GM18861 (cell line): ENCODE measurements at regions not wholly inside any gene's neighbourhood (a gene's known extent, or its start where the extent isn't known, plus 50 kb on each side); places are given as distances from the start of the nearest gene placed in this dataset.
"Not testable (repeated sequence)": the region's sequence is repeated elsewhere in the genome, so short reads cannot be mapped to it uniquely, and the experiment has no call there.

Experiments
- ATAC-seq: cut with Tn5 transposase; IDR thresholded peaks from one replicate; pipeline ENCODE4 v1.9.1; 2021; ENCODE audit not compliant: unreplicated experiment

DNA sequence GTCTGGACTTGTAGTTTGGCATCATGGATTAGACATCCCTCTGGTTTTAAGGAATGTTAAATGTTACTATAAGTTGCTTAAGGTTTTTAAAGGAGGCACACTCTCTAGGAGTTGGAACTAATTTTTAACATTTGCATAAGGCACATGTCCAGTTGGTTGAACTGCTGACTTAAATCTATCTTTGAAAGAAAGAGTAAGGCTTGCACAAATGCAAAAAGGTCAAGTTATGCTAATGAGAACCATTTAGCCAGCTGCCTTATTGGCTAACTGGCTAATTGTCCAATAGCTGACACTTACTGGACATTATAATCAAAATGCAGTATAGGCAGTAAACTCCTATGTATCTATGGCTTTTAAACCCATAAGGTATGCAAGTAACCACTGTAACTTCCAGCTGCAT lies 206.1 kb upstream of the TTC29 start:
- no peak for ATAC-seq

DNA sequence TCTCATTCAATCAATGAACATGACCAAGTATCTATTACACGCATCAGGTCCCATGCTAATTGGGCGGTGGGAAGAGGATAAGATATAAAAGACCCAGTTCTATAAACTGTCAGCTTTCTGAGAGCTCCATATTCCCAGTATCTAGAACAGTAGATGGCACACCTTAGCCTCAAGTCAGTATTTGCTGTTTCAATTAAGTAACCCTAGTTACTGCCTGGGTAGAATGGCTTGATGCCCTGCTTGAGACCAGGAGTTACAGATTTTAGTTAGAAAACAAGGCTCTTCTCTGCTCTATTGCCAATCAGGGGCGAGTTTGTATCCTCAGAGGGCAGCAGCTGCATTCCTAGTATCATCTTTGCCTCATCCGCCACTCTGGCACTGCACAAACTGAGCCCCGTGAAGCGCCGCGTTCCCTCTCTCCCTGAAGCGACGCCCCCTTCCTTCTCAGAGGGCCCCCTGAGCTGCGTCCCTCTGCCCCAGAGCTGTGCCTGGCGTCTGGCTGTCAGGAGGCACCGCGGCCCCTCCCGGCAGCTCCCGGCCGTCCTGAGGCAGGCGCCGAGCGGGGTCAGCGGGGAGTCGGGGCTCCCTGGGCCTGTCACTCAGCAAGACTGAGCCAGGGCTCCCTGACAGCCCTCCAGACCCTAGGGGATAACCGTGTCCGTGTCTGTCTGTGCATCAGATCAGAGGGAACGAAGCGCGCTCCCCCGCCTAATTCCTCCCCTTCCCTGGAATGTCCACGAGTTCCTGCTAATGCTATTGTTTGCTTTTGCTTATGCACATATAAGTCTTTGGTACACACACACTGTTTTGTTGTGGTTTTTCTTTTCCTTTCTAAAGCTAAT lies 212.4 kb upstream of the TTC29 start:
- ATAC-seq: no peak

DNA sequence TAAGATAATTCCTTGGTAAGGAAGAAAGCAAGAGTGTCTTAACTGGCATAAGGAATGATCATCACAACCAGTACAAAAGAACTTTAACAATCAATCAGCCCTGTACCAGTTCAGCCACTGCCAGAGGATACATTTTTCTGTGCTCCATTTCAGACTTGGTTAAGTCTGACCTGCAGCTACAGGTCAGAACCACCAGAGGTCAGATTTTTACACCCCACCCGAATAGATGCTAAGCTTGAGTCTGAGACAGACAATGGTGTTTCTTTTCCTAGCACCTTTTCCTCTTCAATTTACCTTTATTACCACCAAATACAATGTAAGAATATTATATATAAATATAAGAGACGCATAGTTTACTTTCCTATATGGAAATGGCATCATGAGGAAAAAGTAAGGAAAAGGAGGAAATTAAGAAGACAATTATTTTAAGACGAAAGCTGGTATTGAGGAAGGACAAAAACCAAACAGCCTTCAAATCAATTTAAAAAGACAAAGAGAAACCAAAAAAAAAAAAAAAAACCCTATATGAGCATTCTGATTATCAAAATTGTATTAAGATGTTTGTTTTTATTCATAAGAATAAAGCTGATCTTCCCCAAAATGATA lies 215.3 kb upstream of the TTC29 start:
- peak; percentile 96 for ATAC-seq

DNA sequence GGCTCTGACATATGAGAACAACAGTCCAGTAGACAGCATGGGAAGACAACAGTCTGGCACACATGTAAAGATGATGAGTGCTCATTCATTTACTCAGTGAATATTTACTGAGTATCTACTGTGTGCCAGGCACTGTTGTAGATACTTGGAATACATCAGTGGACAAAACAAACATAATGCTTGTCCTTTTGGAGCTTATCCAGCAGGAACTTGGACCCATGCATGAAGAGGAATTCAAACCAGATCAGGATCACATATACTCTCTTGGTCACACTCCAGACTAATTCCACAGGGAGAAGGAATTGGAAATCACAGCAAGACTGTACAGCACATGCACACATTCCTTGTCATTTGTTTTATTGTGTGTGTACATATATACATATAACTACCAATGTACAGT lies 217.6 kb upstream of the TTC29 start:
- no peak for ATAC-seq

DNA sequence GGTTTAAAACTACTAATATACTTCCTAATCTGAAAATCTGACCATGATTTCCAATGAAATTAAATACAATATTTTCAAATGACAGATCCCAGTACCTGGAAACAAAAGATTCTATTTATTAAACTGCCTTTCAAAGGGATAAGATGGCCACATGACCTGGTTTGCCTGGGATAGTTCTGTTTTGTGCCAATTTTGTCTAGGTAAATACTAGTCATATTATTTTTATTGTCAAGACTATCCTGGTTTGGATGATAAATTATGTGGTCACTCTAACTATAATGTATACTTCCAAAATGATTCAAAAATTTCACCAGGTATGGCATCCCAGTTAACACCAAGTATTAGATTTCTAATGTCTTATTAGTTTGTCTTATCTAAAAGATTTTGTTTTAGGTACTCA lies 222.5 kb upstream of the TTC29 start:
- not testable (repeated sequence) for ATAC-seq

DNA sequence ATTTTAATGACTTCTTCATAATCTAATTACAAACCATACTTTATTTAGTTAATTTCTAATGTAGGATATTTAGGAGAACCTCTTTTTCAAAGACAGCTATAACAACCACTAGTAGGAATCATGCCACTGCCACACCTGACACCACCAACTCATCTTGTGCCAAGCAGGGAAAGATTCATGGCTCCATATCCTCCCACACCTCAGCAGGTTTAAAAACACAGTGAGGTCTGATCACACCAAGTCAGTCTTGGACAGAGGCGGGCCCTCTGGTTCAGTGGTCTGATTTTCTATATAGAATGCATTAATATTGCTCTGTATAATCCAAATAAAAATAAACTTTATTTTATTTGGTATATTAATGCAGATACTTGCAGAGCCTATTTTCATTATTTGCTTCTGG lies 227.7 kb upstream of the TTC29 start:
- ATAC-seq: no peak

DNA sequence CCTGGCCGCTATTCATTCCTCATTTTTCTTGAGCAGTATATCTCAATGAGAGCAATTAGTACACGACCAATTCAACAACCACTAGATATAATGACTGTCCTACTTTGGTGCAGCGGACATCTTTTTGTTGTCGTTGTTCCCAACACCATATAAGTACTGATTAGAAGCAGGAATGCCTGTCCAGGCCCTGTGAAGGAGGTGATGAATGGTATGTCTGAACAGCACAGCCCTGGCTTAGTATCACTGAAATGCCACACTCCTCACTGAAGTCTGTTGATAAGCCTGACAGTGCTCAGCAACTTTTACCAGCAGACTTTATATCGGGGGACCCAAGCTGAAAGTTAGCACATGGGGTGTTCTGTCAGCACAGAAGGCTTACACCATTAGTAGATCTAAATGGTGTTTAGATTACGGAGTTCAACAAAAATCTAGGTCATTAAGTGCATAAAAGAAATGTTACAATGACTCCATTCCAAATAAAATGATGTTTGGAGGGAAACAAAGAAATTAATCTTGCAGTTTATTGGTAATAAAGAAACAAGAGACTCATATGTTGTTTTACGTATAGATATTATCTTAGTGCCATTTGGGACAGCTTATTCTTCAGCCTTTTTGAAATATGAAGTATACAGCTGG lies 228.3 kb upstream of the TTC29 start:
- no peak for ATAC-seq

DNA sequence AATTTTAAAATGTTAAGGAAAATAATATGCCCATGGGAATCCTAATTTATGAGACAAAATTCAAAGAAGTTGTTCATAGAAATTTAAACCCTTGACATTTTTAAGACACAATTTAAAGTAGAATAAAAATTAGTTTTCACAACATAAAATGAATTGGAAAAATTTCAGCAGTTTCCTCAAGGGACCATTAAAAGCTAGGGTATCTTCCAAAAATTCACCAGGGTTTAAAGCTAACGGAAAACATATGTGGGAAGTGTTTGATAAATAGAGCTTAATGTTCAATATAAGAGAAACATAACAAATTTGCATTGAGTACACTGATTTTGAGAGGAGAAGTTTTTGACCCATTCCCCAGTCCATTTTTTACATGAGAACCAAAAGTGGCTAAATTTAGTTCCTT lies 228.9 kb upstream of the TTC29 start:
- no peak for ATAC-seq

DNA sequence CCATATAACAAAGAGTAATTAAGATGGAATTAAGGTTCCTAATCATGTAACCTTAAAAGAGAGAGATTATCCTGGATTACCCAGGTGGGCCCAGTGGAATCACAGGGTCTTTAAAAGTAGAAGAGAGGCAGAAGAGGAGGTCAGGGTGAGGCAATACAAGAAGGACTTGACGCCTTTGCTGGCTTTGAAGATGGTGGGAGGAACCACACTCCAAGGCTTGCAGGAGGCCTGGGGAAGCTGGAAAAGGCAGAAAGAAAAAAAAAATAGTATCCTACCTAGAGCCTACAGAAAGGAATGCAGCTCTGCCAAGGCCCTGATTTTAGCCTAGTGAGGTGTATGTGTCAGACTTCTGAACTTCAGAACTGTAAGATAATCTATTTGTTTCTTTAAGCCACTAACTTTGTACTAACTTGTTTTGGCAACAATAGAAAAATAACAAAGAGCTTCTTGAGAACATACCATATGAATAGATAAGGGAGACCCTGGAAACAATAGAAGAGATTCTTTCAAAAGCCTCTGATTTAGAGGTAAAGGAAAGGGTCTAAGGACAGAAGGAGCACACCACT lies 229.9 kb upstream of the TTC29 start:
- ATAC-seq: no peak

DNA sequence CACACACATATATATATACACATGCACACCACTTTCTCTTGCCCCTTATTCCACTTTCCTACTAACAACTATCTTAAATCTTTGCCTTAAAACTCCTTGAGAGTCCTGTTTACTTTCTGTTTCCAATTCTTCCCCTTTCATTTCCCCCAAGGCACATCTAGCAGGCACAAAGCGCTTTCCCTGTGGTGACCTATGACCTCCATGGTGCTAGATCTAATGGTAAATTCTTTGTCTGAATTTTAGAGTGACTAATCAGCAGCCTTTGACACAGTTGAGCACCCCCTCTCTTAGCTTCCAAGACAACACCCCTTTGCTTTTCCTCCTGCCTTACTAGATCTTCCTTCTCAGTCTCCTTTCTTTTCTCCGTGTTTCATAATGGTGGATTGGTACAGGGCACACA lies 236.4 kb upstream of the TTC29 start:
- no peak for ATAC-seq

DNA sequence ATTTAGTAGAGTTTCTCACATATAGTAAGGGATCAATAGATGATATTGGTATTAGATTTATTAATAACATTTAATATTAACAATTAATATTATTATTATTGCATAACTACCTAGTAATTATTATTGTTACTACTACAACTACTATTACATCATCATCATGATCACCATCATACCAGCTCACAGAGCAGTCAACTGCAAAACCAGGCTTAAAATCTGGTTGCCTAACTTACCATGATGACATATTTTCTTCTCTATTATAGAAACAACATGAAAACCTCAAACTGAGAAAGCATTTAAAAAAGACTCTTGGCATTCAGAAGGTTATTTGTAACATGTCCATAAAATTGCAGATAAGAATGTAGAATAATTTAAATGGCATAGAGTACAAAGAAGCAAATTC lies 247.0 kb upstream of the TTC29 start:
- ATAC-seq: no peak

DNA sequence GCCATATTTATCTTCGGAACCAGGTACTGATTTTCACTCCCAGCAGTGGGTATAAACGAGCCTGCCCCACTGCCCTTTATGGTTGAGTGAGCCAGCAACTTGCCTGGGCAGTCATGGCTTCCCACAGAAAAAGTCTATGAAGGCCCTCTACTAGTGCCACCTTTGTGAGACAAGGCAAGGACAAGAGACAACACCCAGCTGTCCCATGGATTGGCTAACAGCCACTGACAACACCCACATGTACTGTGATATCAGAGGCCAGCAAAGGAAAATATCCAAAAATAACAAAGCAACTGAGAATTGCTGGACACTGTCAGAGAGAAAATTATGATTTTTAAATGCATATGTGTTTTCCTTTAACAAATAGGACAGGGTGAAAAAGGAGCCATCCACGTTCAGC lies 248.4 kb upstream of the TTC29 start:
- ATAC-seq: no peak

DNA sequence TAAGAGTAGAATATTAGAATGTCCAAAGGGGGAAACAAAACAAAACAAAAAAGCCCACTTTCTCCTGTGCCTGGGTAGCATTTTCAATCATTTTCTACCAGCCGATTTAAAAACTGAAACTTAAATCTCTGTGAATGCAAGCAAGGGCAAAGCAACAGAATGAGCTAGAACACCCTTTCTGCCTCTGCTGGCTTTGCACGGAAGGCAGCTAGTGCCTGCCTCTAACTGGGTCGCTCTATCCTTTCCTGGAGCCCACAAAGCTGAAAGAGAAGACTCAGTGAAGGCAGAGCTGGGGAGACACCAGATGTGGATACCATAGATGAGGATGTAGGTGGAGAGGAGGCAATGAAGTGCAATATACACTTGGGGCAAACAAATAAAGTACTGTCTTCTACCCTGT lies 248.9 kb upstream of the TTC29 start:
- ATAC-seq: no peak

DNA sequence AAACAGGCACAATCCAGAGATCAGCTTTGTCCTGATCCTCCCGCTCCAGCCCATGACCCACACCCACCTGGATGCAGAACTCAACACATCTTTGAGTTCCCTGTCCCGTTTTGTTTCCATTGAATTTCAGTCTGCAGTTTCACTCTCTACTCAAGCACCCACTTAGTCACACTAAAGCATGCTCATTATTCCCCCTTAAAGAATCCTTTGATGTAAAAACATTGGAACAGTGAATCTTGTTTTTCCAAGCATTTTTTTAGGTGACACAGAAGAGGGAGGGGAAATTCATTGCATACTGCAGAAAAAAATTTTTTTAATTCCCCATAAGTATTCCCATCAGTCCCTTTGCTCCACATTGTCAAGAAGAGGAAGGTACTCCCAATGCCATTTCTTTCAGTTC lies 249.7 kb upstream of the TTC29 start:
- ATAC-seq: no peak

DNA sequence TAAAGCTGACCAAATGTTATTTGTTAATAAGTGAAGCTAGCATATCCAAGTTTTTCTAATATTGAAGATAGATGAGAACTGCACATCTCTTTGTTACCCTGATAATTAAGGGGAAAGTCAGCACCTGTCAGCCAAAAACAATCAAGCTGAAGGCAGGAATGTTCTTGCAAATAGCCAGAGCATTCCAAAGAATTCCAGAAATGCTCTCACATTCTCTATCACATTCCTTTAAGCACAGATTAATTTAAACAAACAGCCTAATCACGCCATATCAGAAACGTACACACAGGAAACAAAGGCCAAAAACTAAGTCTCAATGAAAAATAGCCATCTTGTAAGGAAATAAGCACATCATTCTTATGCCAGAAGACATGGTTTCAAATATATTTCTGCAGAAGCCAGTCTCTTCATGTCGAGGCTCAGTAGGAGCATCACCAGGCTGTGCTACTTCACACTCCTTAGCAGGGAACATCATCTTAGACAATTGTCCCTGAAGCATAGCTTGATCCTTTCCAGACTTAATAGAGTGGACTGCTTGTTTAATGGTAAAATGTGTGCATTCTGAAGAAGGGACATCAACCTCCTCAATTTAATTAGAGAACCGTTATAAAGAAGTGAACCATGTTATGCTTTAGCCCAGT lies 252.9 kb upstream of the TTC29 start:
- ATAC-seq: no peak

DNA sequence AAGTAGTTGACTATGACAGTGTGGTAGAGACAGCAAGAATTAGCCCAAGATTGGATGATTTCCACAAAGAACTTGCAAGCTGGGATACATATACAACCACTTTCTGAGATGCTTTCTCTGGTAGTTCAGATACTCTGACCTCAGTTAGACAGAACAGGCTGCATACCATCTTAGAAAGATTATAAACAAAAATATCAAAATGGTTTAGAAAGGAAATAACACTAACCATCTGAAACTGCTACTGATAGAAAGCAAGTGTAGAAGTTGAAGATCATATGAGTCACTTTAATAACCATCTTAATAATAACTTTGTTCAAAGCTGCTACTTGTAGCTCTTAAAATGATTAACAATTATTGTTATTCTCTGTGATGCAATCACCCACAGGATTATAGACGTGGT lies 255.4 kb upstream of the TTC29 start:
- no peak for ATAC-seq

DNA sequence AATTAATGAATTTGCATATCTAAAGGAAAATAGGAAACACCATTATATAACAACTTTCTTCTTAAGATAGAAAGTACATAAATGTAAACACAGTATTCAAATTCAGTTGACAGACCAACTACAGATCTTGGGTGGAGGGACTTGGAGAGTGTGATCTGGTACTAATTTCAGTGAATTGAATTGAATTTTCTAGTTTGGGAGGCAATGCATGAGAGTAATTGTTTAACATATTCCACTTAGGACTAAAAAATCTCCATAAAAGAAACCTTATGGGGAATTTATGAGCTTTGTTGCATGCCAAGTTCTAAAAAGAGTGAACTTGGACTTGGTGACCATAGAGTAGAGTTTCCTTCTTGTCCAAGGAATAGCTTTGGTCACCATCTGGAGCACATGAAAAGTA lies 261.1 kb upstream of the TTC29 start:
- ATAC-seq: no peak

DNA sequence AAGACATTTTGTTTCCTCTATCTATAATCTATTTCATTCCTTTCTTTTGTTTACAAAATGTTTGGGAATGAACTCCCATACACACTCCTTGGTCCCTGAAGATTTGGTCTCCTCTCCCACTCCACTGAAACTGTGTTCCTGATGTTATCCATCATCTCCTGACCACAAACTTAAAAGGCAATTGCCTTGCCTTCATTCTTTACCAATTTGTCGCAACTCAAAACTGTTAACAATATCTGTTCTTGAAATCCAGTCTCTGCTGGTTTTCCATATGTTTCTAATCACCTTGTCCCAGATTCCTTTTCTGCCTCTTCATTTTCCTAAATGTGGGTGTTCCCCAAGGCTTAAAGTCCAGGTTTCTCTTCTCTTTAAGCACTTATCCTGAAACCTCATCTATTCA lies 262.2 kb upstream of the TTC29 start:
- ATAC-seq: no peak

DNA sequence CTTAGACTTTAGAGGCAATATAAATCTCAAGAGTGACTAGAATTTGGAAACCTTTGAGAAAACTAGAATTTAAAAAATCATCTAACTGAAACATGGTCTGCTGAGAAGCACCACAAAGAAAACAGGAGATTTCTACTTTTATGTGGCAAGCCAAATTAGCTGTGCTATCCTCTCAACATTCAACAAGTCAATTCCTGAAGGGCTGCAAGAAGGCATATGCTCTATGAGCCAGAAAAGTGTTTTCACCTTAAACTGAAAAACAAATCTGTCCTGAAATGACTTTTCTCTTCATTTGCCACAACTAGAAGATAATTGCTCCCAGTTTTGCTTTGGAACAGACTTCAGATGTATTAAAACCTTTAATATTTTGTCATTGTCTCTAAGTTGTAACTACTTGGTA lies 263.2 kb upstream of the EDNRA start:
- ATAC-seq: no peak

DNA sequence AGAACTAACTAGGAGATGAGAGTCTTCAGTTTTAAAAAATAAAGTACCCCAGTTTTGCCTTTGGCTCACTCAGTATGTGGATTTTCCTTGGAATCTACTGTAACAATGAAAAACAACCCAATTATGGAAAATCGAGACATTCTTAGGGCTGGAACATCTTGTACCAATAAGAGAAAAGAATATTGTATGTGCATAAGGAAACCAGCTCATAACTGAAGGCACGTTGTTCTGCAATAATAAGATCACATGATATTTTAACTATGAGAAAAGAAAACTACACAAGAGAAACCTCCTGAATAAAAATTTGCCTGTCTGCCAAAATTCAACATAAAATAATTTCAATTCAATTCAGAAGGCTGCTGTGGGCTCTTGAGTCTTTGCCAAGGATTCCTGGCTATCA lies 261.8 kb upstream of the EDNRA start:
- no peak for ATAC-seq

DNA sequence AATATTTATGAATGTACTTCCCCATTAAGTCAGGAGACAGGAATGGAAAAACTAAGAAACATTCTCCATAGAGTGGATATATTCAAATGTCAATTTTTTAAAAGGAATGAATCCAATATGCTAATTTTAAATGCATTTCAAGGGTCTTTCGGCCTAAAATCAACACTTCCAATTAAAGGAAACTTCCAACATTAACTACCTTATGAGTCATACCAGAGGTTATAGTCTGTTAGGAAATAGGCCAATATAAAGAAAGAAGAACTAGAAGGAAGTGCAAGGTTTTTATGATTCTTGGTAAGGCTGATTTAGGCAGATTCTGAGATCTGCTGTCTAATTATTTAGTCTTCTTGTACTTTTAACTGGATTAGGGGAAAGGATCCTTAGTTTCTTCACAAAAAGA lies 260.1 kb upstream of the EDNRA start:
- ATAC-seq: no peak

DNA sequence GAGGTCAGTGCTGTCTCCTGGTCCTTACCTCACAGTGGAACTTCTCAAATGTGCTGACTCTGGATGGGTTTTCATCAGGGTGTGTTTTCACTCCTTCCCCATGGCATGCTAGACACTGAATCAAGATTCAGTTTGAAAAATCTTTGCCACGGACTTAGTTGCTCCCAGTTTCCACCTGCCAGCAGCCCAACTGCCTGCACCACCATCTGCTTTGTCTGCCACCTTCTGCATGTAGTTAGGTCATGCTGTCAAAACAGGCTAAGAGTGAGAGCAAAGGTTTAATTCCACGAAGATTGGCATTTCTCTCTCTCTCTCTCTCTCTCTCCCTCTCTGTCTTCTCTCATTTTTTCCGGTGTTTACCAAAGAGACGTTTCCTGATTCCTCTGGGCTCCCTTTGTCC lies 258.0 kb upstream of the EDNRA start:
- ATAC-seq: no peak
